Osteoblast (primary cell): ENCODE measurements at regions not wholly inside any gene's neighbourhood (a gene's known extent, or its start where the extent isn't known, plus 50 kb on each side); places are given as distances from the start of the nearest gene placed in this dataset.

Experiments used
- DNase-seq: peaks from one replicate; pipeline ENCODE4 v3.0.0; 2011; ENCODE audit warnings: low spot score, mixed read lengths; ENCODE audit not compliant: insufficient read length; ENCODE audit errors: missing footprints
- H2AFZ ChIP-seq: 2 replicates; pipeline ENCODE4 v1.6.0; 2011; ENCODE audit warnings: mild to moderate bottlenecking, low read length
- H3K27ac ChIP-seq: 2 replicates; pipeline ENCODE4 v1.5.1; 2011; ENCODE audit warnings: mild to moderate bottlenecking, low read depth, low read length, moderate library complexity
- H3K27me3 ChIP-seq: 2 replicates; pipeline ENCODE4 v1.6.0; 2012; ENCODE audit warnings: mild to moderate bottlenecking, control low read depth, inconsistent platforms, low read length, moderate library complexity; ENCODE audit not compliant: insufficient read depth
- H3K36me3 ChIP-seq: 2 replicates; pipeline ENCODE4 v1.5.1; 2011; ENCODE audit warnings: mild to moderate bottlenecking, low read length, control low read depth, moderate library complexity; ENCODE audit not compliant: insufficient read depth
- H3K4me1 ChIP-seq: 2 replicates; pipeline ENCODE4 v1.5.1; 2011; ENCODE audit warnings: mild to moderate bottlenecking, low read length, control low read depth, moderate library complexity; ENCODE audit not compliant: insufficient read depth
- H3K4me2 ChIP-seq: 2 replicates; pipeline ENCODE4 v1.6.0; 2011; ENCODE audit warnings: mild to moderate bottlenecking, low read length; ENCODE audit not compliant: insufficient read depth
- H3K4me3 ChIP-seq: fragments of 200-600 bp; sonication (generic); 3 replicates; pipeline ENCODE4 v1.5.1; 2012; ENCODE audit warnings: mild to moderate bottlenecking, low read length, inconsistent platforms; ENCODE audit not compliant: insufficient read depth
- H3K79me2 ChIP-seq: 2 replicates; pipeline ENCODE4 v1.6.0; 2012; ENCODE audit warnings: mild to moderate bottlenecking, low read length, control low read depth, inconsistent platforms; ENCODE audit not compliant: insufficient read depth
- H3K9me3 ChIP-seq: 2 replicates; pipeline ENCODE4 v1.5.1; 2011; ENCODE audit warnings: low read depth, low read length, control low read depth
- H4K20me1 ChIP-seq: 2 replicates; pipeline ENCODE4 v1.6.0; 2012; ENCODE audit warnings: mild to moderate bottlenecking, low read length, control low read depth; ENCODE audit not compliant: insufficient read depth
- CTCF ChIP-seq: IDR thresholded peaks from 2 replicates; pipeline ENCODE4 v1.5.1; 2011; ENCODE audit warnings: mild to moderate bottlenecking, low read depth, low read length, moderate library complexity; ENCODE audit errors: extremely low read depth

GRCh38 chr9:82612942-82613341, 450.0 kb downstream of the RASEF start:
- Histone ChIP-seq H4K20me1 (no peaks in the 10 kb centered on the region), H3K36me3 (no peaks in the 10 kb centered on the region), H3K4me3 (no peak overlapping the region), H3K4me2 (no peak overlapping the region), H3K9me3 (no peaks in the 10 kb centered on the region), H3K79me2 (no peaks in the 10 kb centered on the region), H3K27ac (no peak overlapping the region), H3K4me1 (no peaks in the 10 kb centered on the region), H2AFZ (no peak overlapping the region), H3K27me3 (no peaks in the 10 kb centered on the region)
- no peak for TF ChIP-seq CTCF
- DNase-seq, result no peak

GRCh38 chr9:82613498-82613897, 449.4 kb downstream of the RASEF start:
- Histone ChIP-seq H3K27ac (no peak overlapping the region), H3K4me3 (no peak overlapping the region), H3K9me3 (no peaks in the 10 kb centered on the region), H4K20me1 (no peaks in the 10 kb centered on the region), H3K27me3 (no peaks in the 10 kb centered on the region), H3K36me3 (no peaks in the 10 kb centered on the region), H3K4me1 (no peaks in the 10 kb centered on the region), H3K79me2 (no peaks in the 10 kb centered on the region), H2AFZ (no peak overlapping the region), H3K4me2 (no peak overlapping the region)
- no peak for TF ChIP-seq CTCF
- DNase-seq, result no peak

- Histone ChIP-seq H3K4me2 (no peak overlapping the region), H3K4me1 (no peaks in the 10 kb centered on the region), H3K79me2 (no peaks in the 10 kb centered on the region), H3K4me3 (no peak overlapping the region), H3K27ac (no peak overlapping the region), H2AFZ (no peak overlapping the region), H3K36me3 (no peaks in the 10 kb centered on the region), H3K27me3 (no peaks in the 10 kb centered on the region), H3K9me3 (no peaks in the 10 kb centered on the region), H4K20me1 (no peaks in the 10 kb centered on the region)
- DNase-seq, result peak; percentile 3
- TF ChIP-seq CTCF, result no peak
Observed at GRCh38 chr9:82616545-82616944, 446.4 kb downstream of the RASEF start.

- Histone ChIP-seq H4K20me1 (no peaks in the 10 kb centered on the region), H3K4me3 (no peak overlapping the region)
- peak; percentile 30 for DNase-seq
Observed at GRCh38 chr9:82621447-82621846, 441.5 kb downstream of the RASEF start.

More at GRCh38 chr9:82621447-82621846, 441.5 kb downstream of the RASEF start:
- no peak for TF ChIP-seq CTCF
- H3K4me1 ChIP-seq, result no peaks in the 10 kb centered on the region
- H3K27ac ChIP-seq, result no peak overlapping the region
- no peaks in the 10 kb centered on the region for H3K27me3 ChIP-seq
- H3K4me2 ChIP-seq, result no peak overlapping the region
- no peaks in the 10 kb centered on the region for H3K79me2 ChIP-seq
- no peaks in the 10 kb centered on the region for H3K36me3 ChIP-seq
- no peak overlapping the region for H2AFZ ChIP-seq
- no peaks in the 10 kb centered on the region for H3K9me3 ChIP-seq
